ENCODE measurements at regions not wholly inside any gene's neighbourhood (a gene's known extent, or its start where the extent isn't known, plus 50 kb on each side); places are given as distances from the start of the nearest gene placed in this dataset.
"Not testable (repeated sequence)": the region's sequence is repeated elsewhere in the genome, so short reads cannot be mapped to it uniquely, and the experiment has no call there.

- Histone ChIP-seq H3K27ac (ENCODE audit: low read length) (no peak overlapping the region), H3K4me3 (ENCODE audit: low read length) (no peak overlapping the region)
Observed at GRCh38 chr12:115871714-115872113, 405.8 kb downstream of the MED13L start.

DNA sequence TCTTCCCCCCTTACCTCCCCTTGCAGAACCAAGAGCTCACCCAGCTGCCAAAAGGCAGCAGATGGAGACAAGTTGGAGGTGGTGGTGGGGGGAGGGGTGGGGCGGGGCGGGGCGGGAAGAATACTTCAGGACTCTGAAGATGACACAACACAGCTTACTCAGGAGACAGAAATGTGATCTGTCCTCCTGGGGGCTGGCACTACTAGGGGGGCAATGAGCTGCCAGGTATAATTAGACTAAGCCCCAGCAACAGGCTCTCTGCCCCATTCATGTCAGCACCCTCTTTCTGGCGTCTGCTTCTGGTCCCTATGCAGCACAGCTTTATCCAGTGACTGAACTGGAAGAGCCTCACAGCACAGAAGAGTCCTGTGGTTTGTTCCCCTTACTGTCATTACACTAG is 407.0 kb downstream of the MED13L start:
- Histone ChIP-seq H3K27ac (ENCODE audit: low read length) (no peak overlapping the region), H3K4me1 (ENCODE audit: insufficient read depth, low read length) (peaks cover 17% of the 10 kb centered on the region), H3K36me3 (ENCODE audit: insufficient read depth, low read depth, low read length) (no peaks in the 10 kb centered on the region), H3K9me3 (ENCODE audit: insufficient read depth, low read depth, low read length) (no peaks in the 10 kb centered on the region), H3K4me3 (ENCODE audit: low read length) (no peak overlapping the region), H3K27me3 (ENCODE audit: insufficient read depth, low read length) (no peaks in the 10 kb centered on the region), H3K9ac (ENCODE audit: low read depth, low read length) (no peak overlapping the region)

More at GRCh38 chr12:115871714-115872113, 405.8 kb downstream of the MED13L start:
- Histone ChIP-seq H3K4me1 (ENCODE audit: insufficient read depth, low read length) (peaks cover 17% of the 10 kb centered on the region), H3K9me3 (ENCODE audit: insufficient read depth, low read depth, low read length) (no peaks in the 10 kb centered on the region), H3K9ac (ENCODE audit: low read depth, low read length) (peak overlapping the region; percentile 56; the same call in 1 of the 2 replicates), H3K27me3 (ENCODE audit: insufficient read depth, low read length) (no peaks in the 10 kb centered on the region), H3K36me3 (ENCODE audit: insufficient read depth, low read depth, low read length) (no peaks in the 10 kb centered on the region)

GRCh38 chr12:115870021-115870420 is 407.5 kb downstream of the MED13L start:
- Histone ChIP-seq H3K36me3 (ENCODE audit: insufficient read depth, low read depth, low read length) (no peaks in the 10 kb centered on the region), H3K27ac (ENCODE audit: low read length) (no peak overlapping the region), H3K4me1 (ENCODE audit: insufficient read depth, low read length) (peaks cover 17% of the 10 kb centered on the region), H3K9me3 (ENCODE audit: insufficient read depth, low read depth, low read length) (no peaks in the 10 kb centered on the region), H3K9ac (ENCODE audit: low read depth, low read length) (no peak overlapping the region), H3K4me3 (ENCODE audit: low read length) (no peak overlapping the region), H3K27me3 (ENCODE audit: insufficient read depth, low read length) (no peaks in the 10 kb centered on the region)

DNA sequence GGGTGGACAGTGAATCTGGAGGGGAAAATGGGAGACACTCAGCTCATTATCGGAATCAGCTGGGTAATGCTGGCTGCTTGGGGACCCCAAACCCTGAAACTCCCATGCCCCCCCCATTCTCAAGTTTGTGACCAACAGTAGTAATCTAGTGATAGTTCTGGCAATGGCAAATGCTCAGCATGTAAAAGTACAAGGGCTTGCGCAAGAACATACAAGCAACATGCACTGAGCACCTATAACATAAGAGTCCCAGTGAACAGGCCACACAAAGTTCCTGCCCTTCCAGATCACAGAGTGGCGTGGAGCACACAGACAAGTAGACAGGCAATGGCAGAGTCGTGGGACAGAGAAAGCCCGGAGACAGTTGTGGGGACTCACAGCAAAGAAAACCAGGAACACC is 407.9 kb downstream of the MED13L start:
- no peak overlapping the region for H3K27ac ChIP-seq (ENCODE audit: low read length)
- no peaks in the 10 kb centered on the region for H3K27me3 ChIP-seq (ENCODE audit: insufficient read depth, low read length)
- H3K9me3 ChIP-seq (ENCODE audit: insufficient read depth, low read depth, low read length): no peaks in the 10 kb centered on the region
- no peak overlapping the region for H3K9ac ChIP-seq (ENCODE audit: low read depth, low read length)
- H3K4me1 ChIP-seq (ENCODE audit: insufficient read depth, low read length): peaks cover 17% of the 10 kb centered on the region
- no peak overlapping the region for H3K4me3 ChIP-seq (ENCODE audit: low read length)
- no peaks in the 10 kb centered on the region for H3K36me3 ChIP-seq (ENCODE audit: insufficient read depth, low read depth, low read length)

- H3K9ac ChIP-seq (ENCODE audit: low read depth, low read length): no peak overlapping the region
- H3K36me3 ChIP-seq (ENCODE audit: insufficient read depth, low read depth, low read length): no peaks in the 10 kb centered on the region
- H3K9me3 ChIP-seq (ENCODE audit: insufficient read depth, low read depth, low read length): no peaks in the 10 kb centered on the region
- no peak overlapping the region for H3K27ac ChIP-seq (ENCODE audit: low read length)
- H3K27me3 ChIP-seq (ENCODE audit: insufficient read depth, low read length): no peaks in the 10 kb centered on the region
- H3K4me3 ChIP-seq (ENCODE audit: low read length): no peak overlapping the region
- peaks cover 16% of the 10 kb centered on the region for H3K4me1 ChIP-seq (ENCODE audit: insufficient read depth, low read length)
Observed at GRCh38 chr12:115868624-115869023, 408.9 kb downstream of the MED13L start.

DNA sequence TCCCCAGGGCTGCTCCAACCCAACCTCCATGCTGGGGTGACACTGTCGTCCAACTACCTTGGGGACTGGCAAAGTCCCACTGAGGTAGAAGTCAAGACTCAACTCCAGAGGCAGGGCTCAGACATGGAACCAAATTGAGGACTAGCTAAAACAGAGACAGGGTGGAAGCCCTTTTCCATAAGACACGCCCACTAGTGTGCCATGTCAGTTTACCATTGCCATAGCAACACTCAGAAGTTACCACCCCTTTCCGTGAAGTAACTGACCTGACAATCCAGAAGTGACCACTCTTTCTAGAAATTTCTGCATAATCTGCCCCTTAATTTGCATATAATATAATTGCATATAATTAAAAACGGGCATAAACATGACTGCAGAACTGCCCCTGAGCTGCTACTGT is 409.6 kb downstream of the MED13L start:
- Histone ChIP-seq H3K27ac (ENCODE audit: low read length) (no peak overlapping the region), H3K4me1 (ENCODE audit: insufficient read depth, low read length) (peaks cover 10% of the 10 kb centered on the region), H3K4me3 (ENCODE audit: low read length) (no peak overlapping the region)

GRCh38 chr12:115866909-115867525 is 410.5 kb downstream of the MED13L start:
- no peaks in the 10 kb centered on the region for H3K27me3 ChIP-seq (ENCODE audit: insufficient read depth, low read length)
- no peaks in the 10 kb centered on the region for H3K9me3 ChIP-seq (ENCODE audit: insufficient read depth, low read depth, low read length)
- H3K27ac ChIP-seq (ENCODE audit: low read length): no peak overlapping the region
- H3K4me3 ChIP-seq (ENCODE audit: low read length): no peak overlapping the region
- H3K9ac ChIP-seq (ENCODE audit: low read depth, low read length): no peak overlapping the region
- H3K4me1 ChIP-seq (ENCODE audit: insufficient read depth, low read length): peaks cover 2% of the 10 kb centered on the region
- no peaks in the 10 kb centered on the region for H3K36me3 ChIP-seq (ENCODE audit: insufficient read depth, low read depth, low read length)

More for the DNA sequence above, 409.6 kb downstream of the MED13L start:
- no peaks in the 10 kb centered on the region for H3K36me3 ChIP-seq (ENCODE audit: insufficient read depth, low read depth, low read length)
- no peak overlapping the region for H3K9ac ChIP-seq (ENCODE audit: low read depth, low read length)
- H3K9me3 ChIP-seq (ENCODE audit: insufficient read depth, low read depth, low read length): no peaks in the 10 kb centered on the region
- H3K27me3 ChIP-seq (ENCODE audit: insufficient read depth, low read length): no peaks in the 10 kb centered on the region

DNA sequence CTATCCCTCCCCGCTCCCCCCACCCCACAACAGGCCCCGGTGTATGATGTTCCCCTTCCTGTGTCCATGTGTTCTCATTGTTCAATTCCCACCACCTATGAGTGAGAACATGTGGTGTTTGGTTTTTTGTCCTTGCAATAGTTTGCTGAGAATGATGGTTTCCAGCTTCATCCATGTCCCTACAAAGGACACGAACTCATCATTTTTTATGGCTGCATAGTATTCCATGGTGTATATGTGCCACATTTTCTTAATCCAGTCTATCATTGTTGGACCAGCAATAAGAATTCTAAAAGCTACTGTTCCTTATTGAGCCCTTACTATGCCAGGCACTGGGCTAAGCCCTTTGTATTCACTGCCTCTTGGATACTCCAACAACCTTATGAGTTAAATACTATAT is 411.2 kb downstream of the MED13L start:
- not testable (repeated sequence) for H3K9ac ChIP-seq (ENCODE audit: low read depth, low read length); H3K36me3 ChIP-seq (ENCODE audit: insufficient read depth, low read depth, low read length); H3K27me3 ChIP-seq (ENCODE audit: insufficient read depth, low read length); H3K9me3 ChIP-seq (ENCODE audit: insufficient read depth, low read depth, low read length); H3K4me3 ChIP-seq (ENCODE audit: low read length); H3K27ac ChIP-seq (ENCODE audit: low read length); H3K4me1 ChIP-seq (ENCODE audit: insufficient read depth, low read length)

DNA sequence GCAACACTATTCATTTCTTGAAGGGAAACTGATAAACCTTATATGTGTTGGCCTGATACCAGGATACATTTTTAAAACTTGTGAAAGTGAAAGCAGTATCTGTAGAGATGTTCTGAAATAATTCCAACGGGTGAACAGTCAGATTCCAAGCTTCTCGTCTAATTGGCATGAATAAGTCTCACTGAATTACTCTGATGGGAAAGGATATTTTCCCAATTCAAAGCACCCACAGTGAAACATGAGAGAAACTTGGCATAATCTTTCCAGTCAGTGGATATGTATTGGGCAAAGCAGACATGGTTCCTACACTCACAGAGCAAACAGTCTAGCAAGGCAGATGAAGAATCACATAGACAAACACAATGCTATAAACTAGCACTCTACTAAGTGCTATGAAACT is 413.1 kb downstream of the MED13L start:
- Histone ChIP-seq H3K4me3 (ENCODE audit: low read length) (no peak overlapping the region), H3K4me1 (ENCODE audit: insufficient read depth, low read length) (no peaks in the 10 kb centered on the region), H3K27ac (ENCODE audit: low read length) (no peak overlapping the region), H3K9ac (ENCODE audit: low read depth, low read length) (no peak overlapping the region), H3K27me3 (ENCODE audit: insufficient read depth, low read length) (no peaks in the 10 kb centered on the region), H3K36me3 (ENCODE audit: insufficient read depth, low read depth, low read length) (no peaks in the 10 kb centered on the region), H3K9me3 (ENCODE audit: insufficient read depth, low read depth, low read length) (no peaks in the 10 kb centered on the region)

GRCh38 chr12:115860619-115861018 is 416.9 kb downstream of the MED13L start:
- H3K9me3 ChIP-seq (ENCODE audit: insufficient read depth, low read depth, low read length): no peaks in the 10 kb centered on the region
- no peaks in the 10 kb centered on the region for H3K36me3 ChIP-seq (ENCODE audit: insufficient read depth, low read depth, low read length)
- H3K27me3 ChIP-seq (ENCODE audit: insufficient read depth, low read length): no peaks in the 10 kb centered on the region
- H3K4me1 ChIP-seq (ENCODE audit: insufficient read depth, low read length): no peaks in the 10 kb centered on the region
- no peak overlapping the region for H3K4me3 ChIP-seq (ENCODE audit: low read length)
- no peak overlapping the region for H3K9ac ChIP-seq (ENCODE audit: low read depth, low read length)
- no peak overlapping the region for H3K27ac ChIP-seq (ENCODE audit: low read length)

DNA sequence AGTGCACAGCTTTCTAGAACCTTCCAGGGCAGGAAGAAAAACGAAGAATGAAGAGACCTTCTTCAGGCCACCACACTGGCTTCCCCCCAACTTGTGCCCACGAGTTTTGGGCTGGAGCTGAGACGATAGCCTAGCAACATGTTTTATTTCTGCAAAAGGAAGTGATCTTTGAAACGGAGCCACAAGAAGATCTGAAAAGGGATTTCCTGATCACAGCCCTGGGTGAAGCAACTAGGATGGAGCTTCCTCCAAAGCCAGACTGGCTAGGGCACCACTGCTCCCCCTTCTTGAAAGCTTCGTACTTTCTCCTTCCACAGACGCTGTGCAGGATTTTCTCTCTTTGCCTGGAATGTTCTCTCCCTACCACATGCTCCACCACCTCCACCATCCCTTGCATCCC is 418.3 kb downstream of the MED13L start:
- H3K9me3 ChIP-seq (ENCODE audit: insufficient read depth, low read depth, low read length): no peaks in the 10 kb centered on the region
- H3K4me1 ChIP-seq (ENCODE audit: insufficient read depth, low read length): no peaks in the 10 kb centered on the region
- no peak overlapping the region for H3K4me3 ChIP-seq (ENCODE audit: low read length)
- H3K36me3 ChIP-seq (ENCODE audit: insufficient read depth, low read depth, low read length): no peaks in the 10 kb centered on the region
- no peaks in the 10 kb centered on the region for H3K27me3 ChIP-seq (ENCODE audit: insufficient read depth, low read length)
- no peak overlapping the region for H3K9ac ChIP-seq (ENCODE audit: low read depth, low read length)
- no peak overlapping the region for H3K27ac ChIP-seq (ENCODE audit: low read length)

GRCh38 chr12:115857923-115858322 is 419.6 kb downstream of the MED13L start:
- no peak overlapping the region for H3K4me3 ChIP-seq (ENCODE audit: low read length)
- no peaks in the 10 kb centered on the region for H3K4me1 ChIP-seq (ENCODE audit: insufficient read depth, low read length)
- H3K27ac ChIP-seq (ENCODE audit: low read length): no peak overlapping the region
- H3K27me3 ChIP-seq (ENCODE audit: insufficient read depth, low read length): no peaks in the 10 kb centered on the region
- no peaks in the 10 kb centered on the region for H3K9me3 ChIP-seq (ENCODE audit: insufficient read depth, low read depth, low read length)
- H3K36me3 ChIP-seq (ENCODE audit: insufficient read depth, low read depth, low read length): no peaks in the 10 kb centered on the region
- H3K9ac ChIP-seq (ENCODE audit: low read depth, low read length): no peak overlapping the region

Measured in iPS-20b (cell line).